GM12864 (cell line): ENCODE measurements at regions not wholly inside any gene's neighbourhood (a gene's known extent, or its start where the extent isn't known, plus 50 kb on each side); places are given as distances from the start of the nearest gene placed in this dataset.
"Not testable (repeated sequence)": the region's sequence is repeated elsewhere in the genome, so short reads cannot be mapped to it uniquely, and the experiment has no call there.

Source experiments
- DNase-seq: peaks from one replicate; pipeline ENCODE4 v3.0.0-alpha.2; 2011; ENCODE audit warnings: low read depth
- H3K4me3 ChIP-seq: 2 replicates; pipeline ENCODE4 v1.5.1; 2011; ENCODE audit warnings: mild to moderate bottlenecking, low read depth, low read length, control low read depth
- CTCF ChIP-seq: IDR thresholded peaks from 2 replicates; pipeline ENCODE4 v1.5.1; 2011; ENCODE audit warnings: low read depth, mild to moderate bottlenecking, moderate library complexity, low read length, control low read depth, inconsistent platforms; ENCODE audit errors: missing control alignments

- H3K4me3 ChIP-seq, result no peak overlapping the region
- DNase-seq, result no peak
- TF ChIP-seq CTCF, result no peak
Measured at GRCh38 chr2:128667391-128667790, 348.7 kb upstream of the HS6ST1 start.

- H3K4me3 ChIP-seq, result no peak overlapping the region
- DNase-seq, result no peak
- no peak for TF ChIP-seq CTCF
Measured at GRCh38 chr2:128668946-128669345, 350.3 kb upstream of the HS6ST1 start.

GRCh38 chr2:128670066-128670465 lies 351.4 kb upstream of the HS6ST1 start:
- DNase-seq, result no peak
- H3K4me3 ChIP-seq, result no peak overlapping the region
- TF ChIP-seq CTCF, result no peak

- DNase-seq, H3K4me3 ChIP-seq: not testable (repeated sequence)
Measured at GRCh38 chr2:128671981-128672757, 353.5 kb upstream of the HS6ST1 start.

GRCh38 chr2:128679680-128680079 lies 361.0 kb upstream of the HS6ST1 start:
- H3K4me3 ChIP-seq, DNase-seq: not testable (repeated sequence)

GRCh38 chr2:128681507-128681906 lies 362.8 kb upstream of the HS6ST1 start:
- no peak overlapping the region for H3K4me3 ChIP-seq
- DNase-seq, result no peak
- TF ChIP-seq CTCF, result no peak

GRCh38 chr2:128682266-128682665 lies 363.6 kb upstream of the HS6ST1 start:
- H3K4me3 ChIP-seq, result no peak overlapping the region
- no peak for DNase-seq
- no peak for TF ChIP-seq CTCF

- TF ChIP-seq CTCF, result no peak
- no peak for DNase-seq
- no peak overlapping the region for H3K4me3 ChIP-seq
Measured at GRCh38 chr2:128682729-128683284, 364.1 kb upstream of the HS6ST1 start.
